ELF-1 (cell line): ENCODE measurements at regions not wholly inside any gene's neighbourhood (a gene's known extent, or its start where the extent isn't known, plus 50 kb on each side); places are given as distances from the start of the nearest gene placed in this dataset.

Experiments
- DNase-seq: peaks from one replicate; pipeline ENCODE4 v3.0.0-alpha.2; 2016; ENCODE audit warnings: low read depth, low spot score

DNA sequence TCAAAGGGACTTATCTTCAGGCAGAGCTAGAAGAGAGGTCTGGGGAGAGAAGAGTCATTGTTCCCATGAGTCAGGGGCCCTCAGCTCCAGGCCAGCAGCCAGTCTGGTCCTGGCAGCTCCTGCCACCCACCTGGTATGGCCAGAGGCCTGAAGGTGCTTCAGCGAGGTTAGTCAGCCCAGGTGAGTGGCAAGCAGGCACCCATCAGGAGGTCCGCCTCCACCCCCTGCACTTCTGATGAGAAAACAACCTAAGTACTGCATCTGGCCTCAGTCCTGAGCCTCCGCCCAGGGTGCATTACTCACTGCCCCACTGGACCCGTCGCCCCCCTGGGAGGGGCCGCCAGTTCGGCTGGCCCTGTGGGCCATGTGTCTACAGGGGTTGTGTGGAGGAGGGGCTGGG, 130.2 kb downstream of the INHBB start:
- DNase-seq: no peak

GRCh38 chr2:120477198-120477597, 131.3 kb downstream of the INHBB start:
- no peak for DNase-seq

GRCh38 chr2:120477831-120478481, 132.0 kb downstream of the INHBB start:
- DNase-seq: no peak

DNA sequence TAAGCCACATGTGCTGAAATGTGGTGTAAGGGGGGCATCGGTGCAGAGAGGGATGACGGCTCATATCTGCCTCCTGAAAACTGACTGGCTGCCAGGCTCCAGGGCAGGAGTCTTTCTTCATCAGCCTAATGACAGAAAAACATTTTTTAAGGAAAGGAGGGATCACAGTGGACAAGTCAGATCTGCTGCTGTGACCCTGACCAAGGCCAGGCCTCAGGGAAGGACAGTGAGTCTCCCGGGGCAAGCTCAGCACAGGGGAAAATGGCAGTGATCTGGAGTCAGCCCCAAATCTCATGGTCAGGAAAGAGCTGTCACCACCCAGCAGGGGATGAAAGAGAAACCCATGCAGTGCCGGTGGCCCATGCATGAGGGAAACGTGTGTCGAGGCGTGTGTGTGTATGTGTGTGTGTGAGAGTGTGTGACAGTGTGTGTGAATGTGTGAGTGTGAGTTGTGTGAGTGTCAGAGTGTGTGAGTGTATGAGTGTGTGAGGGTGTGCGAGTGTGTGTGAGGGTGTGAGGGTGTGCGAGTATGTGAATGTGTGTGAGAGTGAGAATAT, 134.5 kb downstream of the INHBB start:
- DNase-seq: no peak

GRCh38 chr2:120480903-120481445, 135.0 kb downstream of the INHBB start:
- DNase-seq: no peak

GRCh38 chr2:120481446-120482194, 135.7 kb downstream of the INHBB start:
- DNase-seq: no peak

- DNase-seq: no peak
These were observed 136.4 kb downstream of the INHBB start for GRCh38 chr2:120482334-120482733.

DNA sequence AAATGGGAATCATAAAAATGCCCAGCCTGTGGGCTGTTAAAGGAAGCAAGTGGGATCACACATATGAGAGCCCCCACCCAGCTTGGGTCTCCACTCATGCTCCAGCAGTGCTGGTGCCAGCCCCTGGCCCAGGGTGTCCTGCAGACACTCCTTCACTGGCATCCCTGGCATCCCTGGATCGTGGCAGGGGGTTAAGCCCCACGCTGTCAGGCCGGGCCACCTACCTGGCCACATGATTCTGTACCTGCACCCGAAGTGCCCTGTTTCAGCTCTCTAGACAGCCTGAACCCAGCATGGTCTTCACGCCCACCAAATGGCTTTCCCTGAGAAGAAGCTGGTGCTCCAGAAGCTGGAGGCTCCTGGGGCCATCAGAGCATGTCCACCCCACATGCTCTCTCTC, 137.4 kb downstream of the INHBB start:
- no peak for DNase-seq

GRCh38 chr2:120485096-120485495, 139.2 kb downstream of the INHBB start:
- no peak for DNase-seq

GRCh38 chr2:120486441-120486840, 140.5 kb downstream of the INHBB start:
- DNase-seq: peak; percentile 24

GRCh38 chr2:120486946-120487345, 141.0 kb downstream of the INHBB start:
- peak; percentile 18 for DNase-seq

GRCh38 chr2:120488531-120488930, 142.6 kb downstream of the INHBB start:
- DNase-seq: no peak

DNA sequence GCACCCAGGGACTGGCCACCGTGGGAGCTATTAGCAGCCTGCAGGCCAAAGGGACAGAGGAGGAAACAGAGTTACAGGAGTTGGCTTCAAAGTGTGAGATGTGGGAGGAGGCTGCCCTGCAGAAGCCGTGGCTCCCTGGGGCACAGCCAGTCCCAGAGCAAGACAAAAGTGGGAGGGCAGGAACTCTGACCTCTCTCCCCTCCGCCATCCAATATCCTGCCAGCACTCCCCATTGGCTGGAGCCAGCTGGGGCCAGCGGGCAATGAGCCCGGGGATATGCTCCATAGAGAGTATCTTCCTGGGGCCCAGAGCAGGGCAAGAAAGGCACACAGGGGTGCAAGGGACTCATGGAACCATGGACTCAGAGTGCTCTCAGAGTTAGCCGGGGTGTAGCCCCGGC, 143.1 kb downstream of the INHBB start:
- DNase-seq: no peak

DNA sequence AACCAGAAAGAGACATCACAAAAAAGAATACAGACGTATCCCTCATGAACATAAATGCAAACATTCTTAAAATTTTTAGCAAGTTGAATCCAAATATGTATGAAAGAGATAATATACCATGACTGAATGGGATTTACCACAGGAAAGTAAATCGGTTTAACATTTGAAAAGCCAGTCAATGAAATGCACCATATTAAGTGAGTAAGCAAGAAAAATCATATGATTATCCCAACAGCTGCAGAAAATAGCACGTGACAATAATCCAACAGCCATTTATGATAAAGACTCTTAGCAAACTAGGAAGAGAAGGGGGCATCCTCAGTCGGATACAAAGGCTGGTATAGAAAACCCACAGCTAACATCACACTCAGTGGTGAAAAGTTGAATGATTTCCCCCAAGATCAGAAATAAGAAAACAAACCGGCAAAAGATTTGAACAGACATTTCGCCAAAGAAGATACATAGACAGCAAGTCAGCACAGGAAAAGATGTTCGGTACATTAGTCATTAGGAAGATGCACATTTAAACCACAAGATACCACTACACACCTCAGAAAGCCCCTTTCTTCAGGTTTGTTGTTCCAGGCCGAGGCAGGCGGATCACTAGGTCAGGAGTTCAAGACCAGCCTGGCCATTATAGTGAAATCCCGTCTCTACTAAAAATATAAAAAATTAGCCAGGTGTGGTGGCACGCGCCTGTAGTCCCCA, 144.3 kb downstream of the INHBB start:
- DNase-seq: no peak

GRCh38 chr2:120491111-120491625, 145.2 kb downstream of the INHBB start:
- DNase-seq: no peak

- no peak for DNase-seq
These were observed 147.3 kb downstream of the INHBB start for GRCh38 chr2:120493231-120493630.

DNA sequence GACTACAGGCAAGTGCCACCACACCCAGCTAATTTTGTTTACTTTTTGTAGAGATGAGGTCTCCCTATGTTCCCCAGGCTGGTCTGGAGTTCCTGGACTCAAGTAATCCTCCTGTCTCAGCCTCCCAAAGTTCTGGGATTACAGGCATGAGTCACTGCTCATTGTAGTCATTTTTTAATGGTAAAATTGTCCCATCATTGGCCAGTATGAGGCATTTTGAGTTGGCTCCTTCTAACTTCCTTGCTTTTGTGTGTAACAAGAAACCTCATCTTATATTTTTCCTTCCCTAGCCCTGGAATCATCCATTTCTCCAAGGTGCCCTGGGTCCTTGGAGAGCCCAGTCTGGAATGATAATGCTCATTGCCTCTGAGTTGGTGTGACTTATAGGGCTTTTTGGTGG, 148.5 kb downstream of the INHBB start:
- no peak for DNase-seq

GRCh38 chr2:120495586-120495985, 149.7 kb downstream of the INHBB start:
- no peak for DNase-seq

GRCh38 chr2:120496235-120496634, 150.3 kb downstream of the INHBB start:
- DNase-seq: no peak

DNA sequence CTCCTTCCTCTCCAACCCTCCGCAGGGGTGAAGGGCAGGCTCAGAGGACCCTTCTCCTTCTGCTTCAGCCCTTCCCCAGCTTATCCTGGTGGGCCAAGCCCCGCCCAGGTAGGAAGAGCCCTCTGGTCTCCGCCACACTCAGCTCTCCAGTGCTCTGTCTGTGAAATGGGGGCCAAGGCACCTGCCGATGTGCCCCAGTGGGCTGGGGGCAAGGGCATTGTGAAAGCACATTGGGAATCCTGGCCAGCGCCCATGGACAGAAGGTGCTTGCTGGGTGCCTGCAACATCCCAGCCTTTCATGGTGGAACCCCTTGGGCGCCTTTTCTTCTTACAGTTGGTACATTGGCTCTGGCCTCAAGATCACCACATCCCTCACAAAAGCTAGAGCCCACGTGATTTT, 150.8 kb downstream of the INHBB start:
- DNase-seq: no peak

- DNase-seq: no peak
These were observed 151.5 kb downstream of the INHBB start for GRCh38 chr2:120497261-120497977.
